HepG2 (cell line): ENCODE measurements at regions not wholly inside any gene's neighbourhood (a gene's known extent, or its start where the extent isn't known, plus 50 kb on each side); places are given as distances from the start of the nearest gene placed in this dataset.

ENCODE experiments used
- CCAR2 ChIP-seq: fragments of 200-400 bp; formaldehyde crosslinking; optimal IDR thresholded peaks from 2 replicates; pipeline ENCODE3; 2018; ENCODE audit warnings: low read depth, mild to moderate bottlenecking, low read length, moderate library complexity
- CHCHD3 ChIP-seq: sonication (generic); formaldehyde crosslinking; IDR thresholded peaks from 2 replicates; pipeline ENCODE4 v1.8.0; 2022; ENCODE audit warnings: mild to moderate bottlenecking, missing genetic modification reagents, moderate library complexity
- CTCF ChIP-seq: sonication (generic); formaldehyde crosslinking; IDR thresholded peaks from 2 replicates; pipeline ENCODE4 v1.5.0; 2020; ENCODE audit warnings: mild to moderate bottlenecking, missing genetic modification reagents, moderate library complexity
- FOXK1 ChIP-seq: sonication (generic); formaldehyde crosslinking; IDR thresholded peaks from 2 replicates; pipeline ENCODE4 v1.4.0; 2020; ENCODE audit warnings: low read depth, missing genetic modification reagents, borderline replicate concordance
- GABPA ChIP-seq, 2 experiments: IDR thresholded peaks; 2 replicates each; pipeline ENCODE4 v1.6.1; 2011 to 2016; ENCODE audit warnings: low read depth in 2 of 2, low read length in 1 of 2, missing biosample characterization in 1 of 2, missing genetic modification characterization in 1 of 2
- MED8 ChIP-seq: sonication (generic); formaldehyde crosslinking; IDR thresholded peaks from 2 replicates; pipeline ENCODE4 v1.8.1; 2023; ENCODE audit warnings: mild to moderate bottlenecking, missing genetic modification reagents; ENCODE audit not compliant: insufficient replicate concordance
- MTA1 ChIP-seq: sonication (generic); formaldehyde crosslinking; IDR thresholded peaks from 2 replicates; pipeline ENCODE4 v1.4.0; 2020; ENCODE audit warnings: missing genetic modification reagents, mild to moderate bottlenecking, borderline replicate concordance
- NFYC ChIP-seq: IDR thresholded peaks from 2 replicates; pipeline ENCODE4 v1.6.1; 2016; ENCODE audit warnings: missing genetic modification reagents, missing compliant biosample characterization
- RELA ChIP-seq: sonication (generic); formaldehyde crosslinking; IDR thresholded peaks from 2 replicates; pipeline ENCODE4 v1.4.0; 2020; ENCODE audit warnings: missing genetic modification reagents
- SALL1 ChIP-seq: sonication (generic); formaldehyde crosslinking; IDR thresholded peaks from 2 replicates; pipeline ENCODE4 v1.8.0; 2022; ENCODE audit warnings: mild to moderate bottlenecking, missing genetic modification reagents
- TEAD3 ChIP-seq: optimal IDR thresholded peaks from 2 replicates; pipeline ENCODE3; 2016; ENCODE audit warnings: borderline replicate concordance
- YY1 ChIP-seq: IDR thresholded peaks from 2 replicates; pipeline ENCODE4 v1.6.1; 2011; ENCODE audit warnings: low read length, low read depth, moderate library complexity, mild to moderate bottlenecking; ENCODE audit not compliant: insufficient read depth, insufficient replicate concordance
- ZBTB21 ChIP-seq: sonication (generic); formaldehyde crosslinking; IDR thresholded peaks from 2 replicates; pipeline ENCODE4 v1.4.0; 2020; ENCODE audit warnings: missing genetic modification reagents
- ZNF407 ChIP-seq: sonication (generic); formaldehyde crosslinking; IDR thresholded peaks from one replicate; pipeline ENCODE4 v1.5.1; 2020; ENCODE audit warnings: mild to moderate bottlenecking, missing genetic modification reagents; ENCODE audit errors: not compliant biosample characterization
- TF ChIP-seq, protein P1 (sequence below): IDR thresholded peaks from 2 replicates; pipeline ENCODE4 v1.6.1; 2016; ENCODE audit warnings: missing biosample characterization, missing genetic modification reagents, low read depth
- TF ChIP-seq, protein P2 (sequence below), 2 experiments: sonication (generic) in 1 of 2; formaldehyde crosslinking in 1 of 2; IDR thresholded peaks; 2 replicates each; pipeline versions ENCODE4 v1.4.0 to v1.6.1; 2018 to 2020; ENCODE audit warnings: missing genetic modification reagents in 2 of 2, borderline replicate concordance in 1 of 2, low read depth in 1 of 2, mild to moderate bottlenecking in 1 of 2, missing biosample characterization in 1 of 2

GRCh38 chr6:156617376-156617775 is 159.8 kb upstream of the ARID1B start (continued):
- TF ChIP-seq ZNF407: no peak
- TF ChIP-seq, protein P1, sequence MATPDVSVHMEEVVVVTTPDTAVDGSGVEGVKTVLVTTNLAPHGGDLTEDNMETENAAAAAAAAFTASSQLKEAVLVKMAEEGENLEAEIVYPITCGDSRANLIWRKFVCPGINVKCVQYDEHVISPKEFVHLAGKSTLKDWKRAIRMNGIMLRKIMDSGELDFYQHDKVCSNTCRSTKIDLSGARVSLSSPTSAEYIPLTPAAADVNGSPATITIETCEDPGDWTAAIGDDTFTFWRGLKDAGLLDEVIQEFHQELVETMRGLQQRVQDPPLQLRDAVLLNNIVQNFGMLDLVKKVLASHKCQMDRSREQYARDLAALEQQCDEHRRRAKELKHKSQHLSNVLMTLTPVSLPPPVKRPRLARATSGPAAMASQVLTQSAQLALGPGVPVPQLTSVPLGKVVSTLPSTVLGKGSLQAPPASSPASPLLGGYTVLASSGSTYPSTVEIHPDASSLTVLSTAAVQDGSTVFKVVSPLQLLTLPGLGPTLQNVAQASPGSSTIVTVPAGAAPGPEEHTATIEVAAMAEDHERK (CRISPR knock-in tag): no peak
- TF ChIP-seq GABPA (IDR thresholded peaks at IDR 0.05; ENCODE audit: low read depth, low read length): no peak
- 0 out of 2 replicates have a peak, but pooled peaks have one; percentile 11 for TF ChIP-seq GABPA (CRISPR knock-in tag; IDR thresholded peaks at IDR 0.05; ENCODE audit: low read depth)
- peak; percentile 41; the same call in 1 of the 2 replicates for TF ChIP-seq SALL1
- no peak for TF ChIP-seq RELA (CRISPR knock-in tag)
- no peak for TF ChIP-seq NFYC (CRISPR knock-in tag)
- no peak for TF ChIP-seq CCAR2
- TF ChIP-seq, protein P2, sequence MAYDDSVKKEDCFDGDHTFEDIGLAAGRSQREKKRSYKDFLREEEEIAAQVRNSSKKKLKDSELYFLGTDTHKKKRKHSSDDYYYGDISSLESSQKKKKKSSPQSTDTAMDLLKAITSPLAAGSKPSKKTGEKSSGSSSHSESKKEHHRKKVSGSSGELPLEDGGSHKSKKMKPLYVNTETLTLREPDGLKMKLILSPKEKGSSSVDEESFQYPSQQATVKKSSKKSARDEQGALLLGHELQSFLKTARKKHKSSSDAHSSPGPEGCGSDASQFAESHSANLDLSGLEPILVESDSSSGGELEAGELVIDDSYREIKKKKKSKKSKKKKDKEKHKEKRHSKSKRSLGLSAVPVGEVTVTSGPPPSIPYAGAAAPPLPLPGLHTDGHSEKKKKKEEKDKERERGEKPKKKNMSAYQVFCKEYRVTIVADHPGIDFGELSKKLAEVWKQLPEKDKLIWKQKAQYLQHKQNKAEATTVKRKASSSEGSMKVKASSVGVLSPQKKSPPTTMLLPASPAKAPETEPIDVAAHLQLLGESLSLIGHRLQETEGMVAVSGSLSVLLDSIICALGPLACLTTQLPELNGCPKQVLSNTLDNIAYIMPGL (CRISPR knock-in tag; IDR thresholded peaks at IDR 0.05; ENCODE audit: borderline replicate concordance in 1 of 2, low read depth in 1 of 2): no peak
- TF ChIP-seq ZBTB21 (CRISPR knock-in tag): no peak
- no peak for TF ChIP-seq MED8
- TF ChIP-seq YY1: no peak
- peak; percentile 30 for TF ChIP-seq CTCF
- TF ChIP-seq MTA1 (CRISPR knock-in tag): 0 out of 2 replicates have a peak, but pooled peaks have one; percentile 17
- peak; percentile 52 for TF ChIP-seq TEAD3 (CRISPR knock-in tag)
- no peak for TF ChIP-seq CHCHD3 (CRISPR knock-in tag)
- TF ChIP-seq FOXK1 (CRISPR knock-in tag): no peak
